CD4-positive, alpha-beta T cell treated with Interferon alpha-2 for 1 hour (primary cell): ENCODE measurements at regions not wholly inside any gene's neighbourhood (a gene's known extent, or its start where the extent isn't known, plus 50 kb on each side); places are given as distances from the start of the nearest gene placed in this dataset.
A peak's percentile ranks its signal among the peaks of the same experiment; 100 is the strongest.

Experiments
- DNase-seq, 2 donors: peaks; one replicate each; pipeline ENCODE4 v3.0.0-alpha.2; 2020 to 2022

GRCh38 chr3:154013736-154014135 lies 107.5 kb upstream of the ARHGEF26 start:
- DNase-seq: no peak

GRCh38 chr3:154015307-154015706 lies 105.9 kb upstream of the ARHGEF26 start:
- no peak for DNase-seq

GRCh38 chr3:154018100-154018696 lies 103.0 kb upstream of the ARHGEF26 start:
- peak in 1 of 2 donors; percentile 22 for DNase-seq

GRCh38 chr3:154022606-154023005 lies 98.6 kb upstream of the ARHGEF26 start:
- no peak for DNase-seq

- DNase-seq: no peak
Observed at GRCh38 chr3:154023148-154023547, 98.0 kb upstream of the ARHGEF26 start.

GRCh38 chr3:154025007-154025406 lies 96.2 kb upstream of the ARHGEF26 start:
- DNase-seq: no peak

- DNase-seq: no peak
Observed at GRCh38 chr3:154029926-154030325, 91.3 kb upstream of the ARHGEF26 start.

GRCh38 chr3:154034797-154035330 lies 86.3 kb upstream of the ARHGEF26 start:
- no peak for DNase-seq

- DNase-seq: no peak
Observed at GRCh38 chr3:154040283-154040682, 80.9 kb upstream of the ARHGEF26 start.

GRCh38 chr3:154044671-154045070 lies 76.5 kb upstream of the ARHGEF26 start:
- DNase-seq: no peak

- no peak for DNase-seq
Observed at GRCh38 chr3:154050216-154050615, 71.0 kb upstream of the ARHGEF26 start.

- DNase-seq: no peak
Observed at GRCh38 chr3:154050766-154051165, 70.4 kb upstream of the ARHGEF26 start.

GRCh38 chr3:154059833-154060232 lies 61.4 kb upstream of the ARHGEF26 start:
- DNase-seq: no peak

GRCh38 chr3:154060238-154061000 lies 60.8 kb upstream of the ARHGEF26 start:
- DNase-seq: no peak

GRCh38 chr3:154061001-154061370 lies 60.2 kb upstream of the ARHGEF26 start:
- no peak for DNase-seq

GRCh38 chr3:154062513-154062912 lies 58.7 kb upstream of the ARHGEF26 start:
- no peak for DNase-seq

GRCh38 chr3:154071146-154071545 lies 50.0 kb upstream of the ARHGEF26 start:
- DNase-seq: no peak
